ENCODE measurements at regions not wholly inside any gene's neighbourhood (a gene's known extent, or its start where the extent isn't known, plus 50 kb on each side); places are given as distances from the start of the nearest gene placed in this dataset.

DNA sequence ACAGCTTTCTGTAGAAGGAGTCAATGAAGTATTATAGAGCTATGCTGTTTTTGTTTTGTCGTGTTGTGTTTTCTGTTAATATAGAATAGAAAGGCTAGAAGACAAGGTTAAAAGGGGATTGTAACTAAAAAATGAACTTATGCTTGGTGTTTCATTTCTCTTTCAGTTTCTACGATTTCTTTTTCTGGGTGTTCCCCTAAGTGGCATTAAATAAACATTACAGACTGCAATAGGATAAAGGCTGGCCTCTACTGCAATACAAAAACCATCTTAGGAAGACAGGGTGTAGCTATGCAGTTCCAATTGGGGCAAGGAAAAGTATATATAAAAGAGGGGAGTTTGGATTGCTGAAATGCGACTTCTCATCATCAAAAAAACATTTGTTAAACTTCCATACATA lies 1609.7 kb upstream of the ACVR2A start:
- Histone ChIP-seq H3K9me3 (ENCODE audit: control insufficient read depth, insufficient read depth, low read length) (no peaks in the 10 kb centered on the region), H3K36me3 (ENCODE audit: control insufficient read depth, insufficient read depth, low read length) (no peaks in the 10 kb centered on the region), H3K27me3 (ENCODE audit: control insufficient read depth, insufficient read depth, low read length) (no peaks in the 10 kb centered on the region), H3K4me1 (ENCODE audit: control insufficient read depth, insufficient read depth, low read length) (no peaks in the 10 kb centered on the region), H3K9ac (ENCODE audit: low read depth, low read length) (no peak overlapping the region), H3K4me3 (ENCODE audit: low read depth, low read length) (no peak overlapping the region), H3K27ac (ENCODE audit: low read depth, low read length) (no peak overlapping the region)

DNA sequence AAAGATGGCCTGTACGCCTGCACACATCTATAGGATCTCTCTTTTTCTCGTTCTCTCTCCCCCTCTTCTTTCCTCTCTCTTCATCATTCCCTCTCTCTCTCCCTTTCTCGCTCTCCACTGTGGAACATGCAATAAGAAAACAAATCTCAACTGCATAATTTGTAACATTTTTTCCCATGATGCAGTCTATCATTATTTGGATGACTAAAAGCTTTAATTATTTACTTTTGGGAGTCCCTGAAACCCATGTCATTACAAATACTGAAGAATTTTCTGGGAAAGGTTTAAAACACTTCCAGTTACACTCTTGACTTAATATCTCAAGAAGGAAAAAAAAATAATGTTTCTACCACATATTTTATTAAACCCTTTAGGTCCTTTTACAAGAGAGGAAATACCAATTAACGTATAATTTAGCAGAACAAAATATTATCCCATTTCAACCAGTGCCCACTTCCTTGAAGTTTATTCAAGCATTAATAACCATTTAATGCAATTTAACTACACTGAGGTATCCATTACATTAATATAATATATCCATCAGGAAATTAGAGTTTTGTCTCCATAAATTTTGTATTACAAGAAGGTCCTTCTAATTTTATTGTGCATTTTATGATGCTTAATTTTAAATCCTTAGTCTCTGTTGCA lies 1615.2 kb upstream of the ACVR2A start:
- H3K4me3 ChIP-seq (ENCODE audit: low read depth, low read length), result no peak overlapping the region
- H3K4me1 ChIP-seq (ENCODE audit: control insufficient read depth, insufficient read depth, low read length), result no peaks in the 10 kb centered on the region
- no peaks in the 10 kb centered on the region for H3K36me3 ChIP-seq (ENCODE audit: control insufficient read depth, insufficient read depth, low read length)
- H3K9me3 ChIP-seq (ENCODE audit: control insufficient read depth, insufficient read depth, low read length), result no peaks in the 10 kb centered on the region
- H3K27ac ChIP-seq (ENCODE audit: low read depth, low read length), result no peak overlapping the region
- no peaks in the 10 kb centered on the region for H3K27me3 ChIP-seq (ENCODE audit: control insufficient read depth, insufficient read depth, low read length)
- no peak overlapping the region for H3K9ac ChIP-seq (ENCODE audit: low read depth, low read length)

DNA sequence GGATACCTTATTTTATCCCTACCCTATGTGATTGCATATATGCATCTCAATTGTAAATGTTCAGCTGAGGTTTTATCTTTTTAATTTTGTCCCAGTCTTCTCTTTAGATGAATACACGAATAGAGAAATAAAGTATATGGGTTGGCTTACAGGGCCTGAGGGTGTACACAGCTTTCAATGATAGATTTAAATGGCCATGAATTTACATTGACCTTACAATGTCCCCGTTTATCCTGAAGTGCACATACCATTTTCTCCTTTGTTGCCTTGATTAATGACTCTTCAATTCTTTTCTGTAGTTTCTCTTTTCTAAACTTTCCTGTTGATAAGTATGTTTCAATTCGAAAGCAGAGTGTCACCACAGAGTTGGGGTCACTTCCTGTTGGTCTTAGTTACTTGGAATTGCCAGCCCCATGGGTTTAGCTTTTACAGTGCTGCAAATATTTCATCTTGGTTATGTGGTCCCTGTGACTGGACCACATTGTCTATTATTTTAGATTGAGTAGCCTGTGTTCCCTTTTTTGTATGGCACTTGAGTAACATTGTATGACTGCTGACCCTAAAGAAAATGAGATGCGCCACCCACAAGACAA lies 1616.3 kb upstream of the ACVR2A start:
- Histone ChIP-seq H3K9ac (ENCODE audit: low read depth, low read length) (no peak overlapping the region), H3K4me3 (ENCODE audit: low read depth, low read length) (no peak overlapping the region), H3K27ac (ENCODE audit: low read depth, low read length) (no peak overlapping the region), H3K9me3 (ENCODE audit: control insufficient read depth, insufficient read depth, low read length) (no peaks in the 10 kb centered on the region), H3K27me3 (ENCODE audit: control insufficient read depth, insufficient read depth, low read length) (no peaks in the 10 kb centered on the region), H3K4me1 (ENCODE audit: control insufficient read depth, insufficient read depth, low read length) (no peaks in the 10 kb centered on the region), H3K36me3 (ENCODE audit: control insufficient read depth, insufficient read depth, low read length) (no peaks in the 10 kb centered on the region)

DNA sequence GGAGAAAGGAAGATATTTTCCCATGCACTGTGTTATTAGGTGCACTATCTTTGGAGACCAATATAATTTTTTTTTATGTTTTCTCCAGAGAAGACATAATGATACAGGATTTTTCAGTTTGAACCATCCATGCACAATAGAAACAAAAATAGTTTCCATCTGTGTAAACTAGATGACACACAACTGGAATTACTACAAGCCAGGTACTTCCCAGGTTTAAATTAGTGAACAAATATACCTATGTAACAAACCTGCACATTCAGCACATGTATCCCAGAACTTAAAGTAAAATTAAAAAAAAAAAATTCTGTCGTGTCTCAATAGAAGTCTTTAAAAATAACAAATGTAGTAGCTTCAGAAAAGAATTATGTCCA lies 1616.8 kb upstream of the ACVR2A start:
- no peaks in the 10 kb centered on the region for H3K9me3 ChIP-seq (ENCODE audit: control insufficient read depth, insufficient read depth, low read length)
- H3K36me3 ChIP-seq (ENCODE audit: control insufficient read depth, insufficient read depth, low read length), result no peaks in the 10 kb centered on the region
- no peak overlapping the region for H3K4me3 ChIP-seq (ENCODE audit: low read depth, low read length)
- no peaks in the 10 kb centered on the region for H3K27me3 ChIP-seq (ENCODE audit: control insufficient read depth, insufficient read depth, low read length)
- H3K9ac ChIP-seq (ENCODE audit: low read depth, low read length), result no peak overlapping the region
- H3K27ac ChIP-seq (ENCODE audit: low read depth, low read length), result no peak overlapping the region
- H3K4me1 ChIP-seq (ENCODE audit: control insufficient read depth, insufficient read depth, low read length), result no peaks in the 10 kb centered on the region

DNA sequence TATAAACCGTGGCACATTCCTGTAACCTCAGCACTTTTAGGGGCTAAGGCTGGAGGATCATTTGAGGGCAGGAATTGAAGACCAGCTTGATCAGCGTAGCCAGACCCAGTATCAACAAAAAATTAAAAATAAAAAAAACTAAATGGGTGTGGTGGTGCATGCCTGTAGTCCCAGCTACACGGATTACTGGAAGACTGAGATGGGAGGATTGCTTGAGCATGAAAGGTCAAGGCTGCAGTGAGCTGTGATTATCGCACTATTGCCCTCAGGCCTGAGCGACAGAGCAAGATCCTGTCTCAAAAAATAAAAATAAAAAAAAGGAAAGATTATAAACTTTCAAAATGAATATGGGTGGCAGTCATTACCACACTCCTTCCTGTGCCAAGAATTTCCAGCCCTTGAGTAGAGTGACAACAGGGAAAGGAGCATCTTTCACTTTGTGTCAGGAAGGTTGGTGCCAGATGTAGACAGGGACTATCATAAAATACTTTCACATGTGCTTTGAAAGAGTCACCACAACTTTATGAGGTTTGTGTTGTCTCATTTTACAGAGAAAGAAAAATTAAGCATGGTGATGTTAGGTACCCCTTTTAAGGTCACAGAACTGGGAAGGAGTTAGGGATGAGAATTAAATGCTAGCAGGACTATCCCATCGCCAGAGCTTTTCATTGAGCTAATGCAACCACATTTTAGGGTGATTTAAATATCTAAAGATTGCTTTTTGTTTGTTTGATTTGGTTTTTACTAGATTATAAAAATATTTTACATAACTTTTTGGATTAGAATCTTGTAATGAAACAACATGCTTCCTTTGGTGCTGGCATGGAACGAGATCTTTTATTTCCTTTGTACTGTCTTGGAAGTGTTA lies 1617.4 kb upstream of the ACVR2A start:
- no peaks in the 10 kb centered on the region for H3K27me3 ChIP-seq (ENCODE audit: control insufficient read depth, insufficient read depth, low read length)
- H3K4me1 ChIP-seq (ENCODE audit: control insufficient read depth, insufficient read depth, low read length), result no peaks in the 10 kb centered on the region
- no peaks in the 10 kb centered on the region for H3K9me3 ChIP-seq (ENCODE audit: control insufficient read depth, insufficient read depth, low read length)
- no peaks in the 10 kb centered on the region for H3K36me3 ChIP-seq (ENCODE audit: control insufficient read depth, insufficient read depth, low read length)
- no peak overlapping the region for H3K4me3 ChIP-seq (ENCODE audit: low read depth, low read length)
- no peak overlapping the region for H3K9ac ChIP-seq (ENCODE audit: low read depth, low read length)
- H3K27ac ChIP-seq (ENCODE audit: low read depth, low read length), result no peak overlapping the region

DNA sequence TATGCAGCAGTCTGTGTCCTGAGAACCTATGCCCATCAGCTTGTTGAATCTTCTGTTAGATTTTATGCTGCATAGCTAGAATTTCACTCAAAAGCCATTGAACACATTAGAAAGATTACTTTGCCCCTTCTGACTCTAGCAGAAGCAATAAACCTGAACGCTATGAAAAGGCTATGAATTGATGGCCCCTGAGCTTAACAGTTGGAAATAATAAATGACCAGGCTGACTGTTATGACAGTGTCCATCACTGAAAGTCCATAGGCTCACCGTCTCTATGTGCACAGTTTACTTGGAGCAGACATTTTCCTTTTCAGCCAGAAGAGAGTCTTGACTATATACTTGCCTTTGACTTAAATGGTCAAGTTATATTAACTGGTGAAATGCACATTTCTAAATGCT lies 1618.8 kb upstream of the ACVR2A start:
- no peaks in the 10 kb centered on the region for H3K36me3 ChIP-seq (ENCODE audit: control insufficient read depth, insufficient read depth, low read length)
- H3K9ac ChIP-seq (ENCODE audit: low read depth, low read length), result no peak overlapping the region
- H3K27ac ChIP-seq (ENCODE audit: low read depth, low read length), result no peak overlapping the region
- no peaks in the 10 kb centered on the region for H3K9me3 ChIP-seq (ENCODE audit: control insufficient read depth, insufficient read depth, low read length)
- no peak overlapping the region for H3K4me3 ChIP-seq (ENCODE audit: low read depth, low read length)
- no peaks in the 10 kb centered on the region for H3K4me1 ChIP-seq (ENCODE audit: control insufficient read depth, insufficient read depth, low read length)
- H3K27me3 ChIP-seq (ENCODE audit: control insufficient read depth, insufficient read depth, low read length), result no peaks in the 10 kb centered on the region

DNA sequence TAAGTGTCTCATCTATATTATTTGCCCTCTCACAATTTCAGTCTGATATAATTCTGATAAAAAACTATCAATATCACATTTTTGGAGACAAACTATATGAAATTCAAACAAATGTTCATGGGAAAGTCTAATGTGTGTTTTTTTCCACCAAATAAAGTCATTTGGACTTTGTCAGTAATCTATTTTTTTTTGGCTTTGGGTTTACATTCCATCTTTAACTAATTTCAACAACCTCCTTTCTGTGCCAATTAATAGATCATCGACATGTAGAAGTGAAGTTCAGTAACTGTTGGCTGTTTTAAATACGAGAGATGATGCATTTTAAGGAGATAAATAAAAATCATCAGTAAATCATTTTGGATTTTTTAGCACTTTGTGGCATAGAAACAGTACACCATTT lies 1623.0 kb upstream of the ACVR2A start:
- Histone ChIP-seq H3K4me1 (ENCODE audit: control insufficient read depth, insufficient read depth, low read length) (no peaks in the 10 kb centered on the region), H3K27ac (ENCODE audit: low read depth, low read length) (no peak overlapping the region), H3K36me3 (ENCODE audit: control insufficient read depth, insufficient read depth, low read length) (no peaks in the 10 kb centered on the region), H3K4me3 (ENCODE audit: low read depth, low read length) (no peak overlapping the region), H3K9me3 (ENCODE audit: control insufficient read depth, insufficient read depth, low read length) (no peaks in the 10 kb centered on the region), H3K27me3 (ENCODE audit: control insufficient read depth, insufficient read depth, low read length) (no peaks in the 10 kb centered on the region), H3K9ac (ENCODE audit: low read depth, low read length) (no peak overlapping the region)

DNA sequence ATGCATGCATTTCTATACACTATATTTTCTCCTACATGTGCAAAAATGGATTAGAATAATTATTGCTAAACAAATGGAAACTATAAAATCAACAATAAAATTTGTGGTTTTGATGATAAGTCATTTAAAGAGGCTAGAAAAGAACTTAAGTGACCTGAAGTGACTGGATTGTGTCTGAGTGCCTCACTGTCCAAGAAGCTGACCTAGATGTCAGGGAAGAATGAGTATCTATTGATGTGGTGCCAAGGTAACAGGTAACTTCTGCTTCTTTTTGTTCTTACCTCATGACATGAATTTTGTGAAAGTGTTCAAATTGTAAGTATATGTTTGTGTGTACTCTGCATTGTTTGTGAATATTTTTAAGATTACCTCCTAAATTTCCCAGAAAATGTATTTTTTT lies 1623.9 kb upstream of the ACVR2A start:
- no peaks in the 10 kb centered on the region for H3K27me3 ChIP-seq (ENCODE audit: control insufficient read depth, insufficient read depth, low read length)
- H3K27ac ChIP-seq (ENCODE audit: low read depth, low read length), result no peak overlapping the region
- H3K9me3 ChIP-seq (ENCODE audit: control insufficient read depth, insufficient read depth, low read length), result no peaks in the 10 kb centered on the region
- H3K4me3 ChIP-seq (ENCODE audit: low read depth, low read length), result no peak overlapping the region
- H3K9ac ChIP-seq (ENCODE audit: low read depth, low read length), result no peak overlapping the region
- H3K4me1 ChIP-seq (ENCODE audit: control insufficient read depth, insufficient read depth, low read length), result no peaks in the 10 kb centered on the region
- no peaks in the 10 kb centered on the region for H3K36me3 ChIP-seq (ENCODE audit: control insufficient read depth, insufficient read depth, low read length)

DNA sequence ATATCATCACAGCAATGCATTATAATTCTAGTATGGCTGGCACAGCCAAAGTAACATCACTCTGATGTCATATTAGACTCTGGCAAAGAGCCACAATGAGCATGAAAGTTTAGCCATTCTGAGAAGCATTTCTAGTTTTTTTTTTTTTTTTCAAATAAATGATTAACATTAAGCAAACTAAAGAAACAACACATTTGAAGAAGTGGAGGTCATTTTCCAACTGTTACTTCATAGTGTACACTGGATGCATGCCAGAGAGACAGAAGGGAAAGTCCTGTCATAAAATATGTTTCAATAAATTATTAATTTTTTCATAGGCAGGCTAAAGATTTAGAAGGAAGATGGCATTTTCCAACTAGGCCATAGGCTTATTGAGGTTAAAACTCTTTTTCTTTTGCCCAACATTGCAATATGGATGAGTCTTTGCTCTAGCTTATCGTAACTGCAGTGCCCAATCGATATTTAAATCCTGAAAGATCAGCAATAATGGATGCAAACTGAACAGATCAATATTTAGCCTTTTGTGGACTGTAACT lies 1630.4 kb upstream of the ACVR2A start:
- Histone ChIP-seq H3K4me3 (ENCODE audit: low read depth, low read length) (no peak overlapping the region), H3K27ac (ENCODE audit: low read depth, low read length) (no peak overlapping the region), H3K36me3 (ENCODE audit: control insufficient read depth, insufficient read depth, low read length) (no peaks in the 10 kb centered on the region), H3K27me3 (ENCODE audit: control insufficient read depth, insufficient read depth, low read length) (no peaks in the 10 kb centered on the region), H3K9ac (ENCODE audit: low read depth, low read length) (no peak overlapping the region), H3K4me1 (ENCODE audit: control insufficient read depth, insufficient read depth, low read length) (no peaks in the 10 kb centered on the region), H3K9me3 (ENCODE audit: control insufficient read depth, insufficient read depth, low read length) (no peaks in the 10 kb centered on the region)

DNA sequence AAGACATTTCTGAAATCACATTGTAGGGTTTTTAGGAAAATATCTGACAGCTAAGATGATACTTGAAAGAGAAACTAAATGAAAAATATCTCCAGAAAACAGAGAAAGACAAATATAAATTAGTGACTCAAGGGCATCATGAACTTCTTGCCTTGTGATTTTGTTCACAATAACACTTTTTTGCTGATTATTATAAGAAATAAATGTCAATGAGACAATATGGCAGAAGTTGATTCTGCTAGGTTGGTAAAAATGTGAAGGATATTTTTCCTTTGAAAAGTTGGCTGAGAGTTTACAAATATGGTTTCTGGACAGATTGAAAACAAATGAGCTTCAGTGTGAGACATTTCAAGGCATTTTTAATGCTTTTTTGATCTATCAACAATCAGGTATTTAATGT lies 1631.2 kb upstream of the ACVR2A start:
- Histone ChIP-seq H3K9ac (ENCODE audit: low read depth, low read length) (no peak overlapping the region), H3K27ac (ENCODE audit: low read depth, low read length) (no peak overlapping the region), H3K27me3 (ENCODE audit: control insufficient read depth, insufficient read depth, low read length) (no peaks in the 10 kb centered on the region), H3K9me3 (ENCODE audit: control insufficient read depth, insufficient read depth, low read length) (no peaks in the 10 kb centered on the region), H3K4me3 (ENCODE audit: low read depth, low read length) (no peak overlapping the region), H3K36me3 (ENCODE audit: control insufficient read depth, insufficient read depth, low read length) (no peaks in the 10 kb centered on the region), H3K4me1 (ENCODE audit: control insufficient read depth, insufficient read depth, low read length) (no peaks in the 10 kb centered on the region)

DNA sequence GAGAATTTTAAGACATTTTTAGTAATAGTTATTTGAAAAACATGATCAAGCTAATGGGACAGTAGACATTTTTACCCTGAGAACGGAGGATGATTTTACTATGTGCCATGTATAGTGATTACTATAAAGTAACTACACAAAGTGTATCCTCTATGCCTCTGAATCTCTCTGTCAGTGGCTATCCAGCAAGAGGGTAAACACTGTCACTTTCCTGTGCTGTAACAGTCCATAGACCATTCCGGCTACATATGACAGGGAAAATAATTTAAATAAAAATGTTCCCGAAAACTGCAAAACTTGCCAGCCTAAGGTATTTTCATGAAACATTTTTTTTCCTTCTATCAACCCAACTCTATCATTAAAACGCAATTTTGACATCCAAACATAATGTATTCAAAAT lies 1632.2 kb upstream of the ACVR2A start:
- Histone ChIP-seq H3K9me3 (ENCODE audit: control insufficient read depth, insufficient read depth, low read length) (no peaks in the 10 kb centered on the region), H3K4me1 (ENCODE audit: control insufficient read depth, insufficient read depth, low read length) (no peaks in the 10 kb centered on the region), H3K36me3 (ENCODE audit: control insufficient read depth, insufficient read depth, low read length) (no peaks in the 10 kb centered on the region), H3K9ac (ENCODE audit: low read depth, low read length) (no peak overlapping the region), H3K27ac (ENCODE audit: low read depth, low read length) (no peak overlapping the region), H3K27me3 (ENCODE audit: control insufficient read depth, insufficient read depth, low read length) (no peaks in the 10 kb centered on the region), H3K4me3 (ENCODE audit: low read depth, low read length) (no peak overlapping the region)

Measured in HUES48 (cell line).